H9 (cell line): ENCODE measurements at regions not wholly inside any gene's neighbourhood (a gene's known extent, or its start where the extent isn't known, plus 50 kb on each side); places are given as distances from the start of the nearest gene placed in this dataset.

Experiments
- DNase-seq: peaks from one replicate; pipeline ENCODE4 v3.0.0-alpha.2; 2017
- H2AFZ ChIP-seq: one replicate; pipeline ENCODE4 v1.6.1; 2013; ENCODE audit warnings: mild to moderate bottlenecking, low read length, control low read depth, moderate library complexity
- H2AK5ac ChIP-seq: 2 replicates; pipeline ENCODE4 v1.6.1; 2013; ENCODE audit warnings: low read length, control low read depth, mixed read lengths; ENCODE audit not compliant: insufficient read length
- H2BK120ac ChIP-seq: one replicate; pipeline ENCODE4 v1.6.1; 2013; ENCODE audit warnings: low read depth, mild to moderate bottlenecking, low read length, control low read depth, inconsistent platforms; ENCODE audit not compliant: poor library complexity, severe bottlenecking
- H2BK12ac ChIP-seq: 2 replicates; pipeline ENCODE4 v1.6.1; 2013; ENCODE audit warnings: low read length, control low read depth, mixed read lengths, low read depth; ENCODE audit not compliant: insufficient read length
- H2BK15ac ChIP-seq: 2 replicates; pipeline ENCODE4 v1.6.1; 2013; ENCODE audit warnings: low read depth, low read length, control low read depth
- H2BK20ac ChIP-seq: one replicate; pipeline ENCODE4 v1.6.1; 2013; ENCODE audit warnings: low read depth, mild to moderate bottlenecking, low read length, control low read depth, inconsistent platforms; ENCODE audit not compliant: poor library complexity, severe bottlenecking
- H2BK5ac ChIP-seq: 2 replicates; pipeline ENCODE4 v1.6.1; 2013; ENCODE audit warnings: low read length, control low read depth, mixed read lengths; ENCODE audit not compliant: insufficient read length
- H3K14ac ChIP-seq: 2 replicates; pipeline ENCODE4 v1.6.1; 2013; ENCODE audit warnings: low read length, control low read depth; ENCODE audit not compliant: insufficient read depth
- H3K18ac ChIP-seq: 2 replicates; pipeline ENCODE4 v1.6.1; 2013; ENCODE audit warnings: low read depth, mild to moderate bottlenecking, mixed read lengths, low read length, control low read depth; ENCODE audit not compliant: insufficient read length
- H3K23ac ChIP-seq: 2 replicates; pipeline ENCODE4 v1.6.1; 2013; ENCODE audit warnings: low read length, control low read depth, mixed read lengths, low read depth; ENCODE audit not compliant: insufficient read length
- H3K23me2 ChIP-seq: 2 replicates; pipeline ENCODE4 v1.6.1; 2013; ENCODE audit warnings: low read depth, mild to moderate bottlenecking, mixed read lengths, low read length, control low read depth; ENCODE audit not compliant: insufficient read length, poor library complexity, severe bottlenecking
- H3K27ac ChIP-seq: 2 replicates; pipeline ENCODE4 v1.5.1; 2013; ENCODE audit warnings: low read length, control low read depth, mixed read lengths, low read depth; ENCODE audit not compliant: insufficient read length
- H3K27me3 ChIP-seq: 2 replicates; pipeline ENCODE4 v1.6.1; 2013; ENCODE audit warnings: low read length, control low read depth, inconsistent platforms; ENCODE audit not compliant: insufficient read depth
- H3K4ac ChIP-seq: 2 replicates; pipeline ENCODE4 v1.6.1; 2013; ENCODE audit warnings: low read depth, mild to moderate bottlenecking, control low read depth, inconsistent platforms, low read length, moderate library complexity
- H3K4me1 ChIP-seq: 2 replicates; pipeline ENCODE4 v1.6.1; 2013; ENCODE audit warnings: low read length, control low read depth, inconsistent platforms; ENCODE audit not compliant: insufficient read depth
- H3K4me2 ChIP-seq: 2 replicates; pipeline ENCODE4 v1.6.1; 2013; ENCODE audit warnings: low read length, control low read depth, mixed read lengths; ENCODE audit not compliant: insufficient read length, insufficient read depth
- H3K56ac ChIP-seq: 2 replicates; pipeline ENCODE4 v1.6.1; 2013; ENCODE audit warnings: low read depth, mild to moderate bottlenecking, mixed read lengths, low read length, control low read depth; ENCODE audit not compliant: insufficient read length
- H3K79me1 ChIP-seq: 2 replicates; pipeline ENCODE4 v1.6.1; 2013; ENCODE audit warnings: low read depth, mild to moderate bottlenecking, moderate library complexity, low read length, control low read depth, inconsistent platforms; ENCODE audit not compliant: insufficient read depth, poor library complexity, severe bottlenecking
- H3K79me2 ChIP-seq: 2 replicates; pipeline ENCODE4 v1.6.1; 2013; ENCODE audit warnings: low read length, control low read depth, inconsistent platforms; ENCODE audit not compliant: insufficient read depth
- H3K9ac ChIP-seq: 2 replicates; pipeline ENCODE4 v1.6.1; 2013; ENCODE audit warnings: low read length, control low read depth, mixed read lengths; ENCODE audit not compliant: insufficient read length; ENCODE audit errors: extremely low read depth
- H3K9me3 ChIP-seq: one replicate; pipeline ENCODE4 v1.6.1; 2013; ENCODE audit warnings: low read depth, low read length, inconsistent platforms; ENCODE audit not compliant: control insufficient read depth
- H3T11ph ChIP-seq: one replicate; pipeline ENCODE4 v1.6.1; 2013; ENCODE audit warnings: mild to moderate bottlenecking, low read length, control low read depth, inconsistent platforms
- H4K20me1 ChIP-seq: one replicate; pipeline ENCODE4 v1.6.1; 2013; ENCODE audit not compliant: control insufficient read depth, insufficient read length, insufficient read depth
- H4K5ac ChIP-seq: 2 replicates; pipeline ENCODE4 v1.6.1; 2013; ENCODE audit warnings: low read depth, mild to moderate bottlenecking, mixed read lengths, low read length, control low read depth; ENCODE audit not compliant: insufficient read length
- H4K8ac ChIP-seq: replicated peaks from 2 replicates; pipeline ENCODE4 v1.6.1; 2013; ENCODE audit warnings: low read length, control low read depth, mixed read lengths, low read depth; ENCODE audit not compliant: insufficient read length
- H4K91ac ChIP-seq: 2 replicates; pipeline ENCODE4 v1.6.1; 2013; ENCODE audit warnings: low read depth, mild to moderate bottlenecking, moderate library complexity, mixed read lengths, low read length, control low read depth; ENCODE audit not compliant: insufficient read length
- H3K27ac Mint-ChIP-seq, 3 experiments: 2 replicates in 2 of 3; 3 replicates in 1 of 3; pipeline ENCODE4 v1.8.0; 2020 to 2021; ENCODE audit warnings: mixed read lengths in 3 of 3, mild to moderate bottlenecking in 1 of 3, moderate library complexity in 1 of 3
- H3K27me3 Mint-ChIP-seq: 2 replicates; pipeline ENCODE4 v1.8.0; 2021; ENCODE audit warnings: low read depth, mild to moderate bottlenecking, moderate library complexity, mixed read lengths
- H3K36me3 Mint-ChIP-seq, 3 experiments: 2 replicates in 2 of 3; 3 replicates in 1 of 3; pipeline ENCODE4 v1.8.0; 2020 to 2021; ENCODE audit warnings: low read depth in 3 of 3, mixed read lengths in 3 of 3; ENCODE audit not compliant: insufficient read depth in 1 of 3
- H3K4me1 Mint-ChIP-seq, 2 experiments: 2 replicates each; pipeline ENCODE4 v1.8.0; 2020; ENCODE audit warnings: mixed read lengths in 2 of 2
- H3K4me3 Mint-ChIP-seq, 2 experiments: 2 replicates in 1 of 2; 3 replicates in 1 of 2; pipeline ENCODE4 v1.8.0; 2020 to 2021; ENCODE audit warnings: mild to moderate bottlenecking in 2 of 2, mixed read lengths in 2 of 2, moderate library complexity in 1 of 2
- H3K9me3 Mint-ChIP-seq, 2 experiments: 2 replicates in 1 of 2; 3 replicates in 1 of 2; pipeline ENCODE4 v1.8.0; 2020; ENCODE audit warnings: mild to moderate bottlenecking in 2 of 2, mixed read lengths in 2 of 2, moderate library complexity in 1 of 2
- WGBS: extraction: QIAGEN DNeasy Blood & Tissue Kit; methylation state at CpG from one replicate; pipeline ENCODE4 v1.1.7; 2013; ENCODE audit warnings: missing lambda C conversion rate, low lambda C conversion rate, mixed read lengths; ENCODE audit not compliant: insufficient read length; ENCODE audit errors: extremely low coverage; 5-methylcytosine and 5-hydroxymethylcytosine counted together
- TF ChIP-seq, protein P1 (sequence below): fragments of 200-600 bp; sonication (generic); conservative IDR thresholded peaks from 3 replicates; pipeline ENCODE4 v1.8.0; 2021; ENCODE audit warnings: antibody characterized with exemption, mild to moderate bottlenecking

DNA sequence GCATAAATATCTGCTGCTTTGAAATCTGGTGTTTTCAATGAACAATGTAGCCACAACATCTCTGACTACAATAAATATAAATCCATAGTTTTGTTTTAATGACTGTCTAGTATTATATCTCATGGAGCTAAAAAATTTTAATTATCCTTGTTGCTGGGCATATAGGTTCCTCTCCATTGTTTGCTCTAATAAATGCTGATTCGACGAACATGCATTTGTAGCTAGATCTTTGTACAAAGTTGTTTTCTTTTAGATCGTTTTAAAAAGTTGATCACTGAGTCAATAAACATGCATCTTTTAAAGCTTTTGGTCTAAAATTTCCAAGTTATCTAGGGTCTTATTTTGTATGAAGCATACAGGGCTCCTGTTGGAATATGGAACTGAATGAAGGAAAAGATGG lies 130.5 kb upstream of the GPR101 start:
- Histone ChIP-seq H2BK5ac (no peak overlapping the region), H4K8ac (no peak overlapping the region), H4K91ac (no peak overlapping the region), H2BK120ac (no peak overlapping the region), H3K56ac (no peak overlapping the region), H3K23me2 (no peaks in the 10 kb centered on the region), H3K27me3 (no peaks in the 10 kb centered on the region), H3K4me2 (no peak overlapping the region), H3K14ac (no peak overlapping the region), H2AK5ac (no peak overlapping the region), H3K18ac (no peak overlapping the region), H2BK12ac (no peak overlapping the region), H3K79me2 (no peaks in the 10 kb centered on the region), H2BK15ac (no peak overlapping the region), H4K20me1 (no peaks in the 10 kb centered on the region), H3K23ac (no peak overlapping the region), H3K27ac (no peak overlapping the region), H3K9ac (no peak overlapping the region), H3K4me1 (no peaks in the 10 kb centered on the region), H2BK20ac (no peak overlapping the region), H3K9me3 (peaks cover 14% of the 10 kb centered on the region), H3K4ac (no peak overlapping the region), H4K5ac (no peak overlapping the region), H3K79me1 (no peaks in the 10 kb centered on the region), H3T11ph (no peak overlapping the region), H2AFZ (no peak overlapping the region)
- Mint-ChIP-seq H3K27ac (no peak overlapping the region), H3K4me3 (no peak overlapping the region), H3K36me3 (no peaks in the 10 kb centered on the region), H3K27me3 (peaks cover 2% of the 10 kb centered on the region; the same call in 1 of the 2 replicates), H3K9me3 (peaks cover 3 to 47% of the 10 kb centered on the region in 2 experiments; a peak in 2 of 5 replicates), H3K4me1 (peaks cover 0 to 2% of the 10 kb centered on the region in 2 experiments; a peak in 1 of 4 replicates)
- TF ChIP-seq, protein P1, sequence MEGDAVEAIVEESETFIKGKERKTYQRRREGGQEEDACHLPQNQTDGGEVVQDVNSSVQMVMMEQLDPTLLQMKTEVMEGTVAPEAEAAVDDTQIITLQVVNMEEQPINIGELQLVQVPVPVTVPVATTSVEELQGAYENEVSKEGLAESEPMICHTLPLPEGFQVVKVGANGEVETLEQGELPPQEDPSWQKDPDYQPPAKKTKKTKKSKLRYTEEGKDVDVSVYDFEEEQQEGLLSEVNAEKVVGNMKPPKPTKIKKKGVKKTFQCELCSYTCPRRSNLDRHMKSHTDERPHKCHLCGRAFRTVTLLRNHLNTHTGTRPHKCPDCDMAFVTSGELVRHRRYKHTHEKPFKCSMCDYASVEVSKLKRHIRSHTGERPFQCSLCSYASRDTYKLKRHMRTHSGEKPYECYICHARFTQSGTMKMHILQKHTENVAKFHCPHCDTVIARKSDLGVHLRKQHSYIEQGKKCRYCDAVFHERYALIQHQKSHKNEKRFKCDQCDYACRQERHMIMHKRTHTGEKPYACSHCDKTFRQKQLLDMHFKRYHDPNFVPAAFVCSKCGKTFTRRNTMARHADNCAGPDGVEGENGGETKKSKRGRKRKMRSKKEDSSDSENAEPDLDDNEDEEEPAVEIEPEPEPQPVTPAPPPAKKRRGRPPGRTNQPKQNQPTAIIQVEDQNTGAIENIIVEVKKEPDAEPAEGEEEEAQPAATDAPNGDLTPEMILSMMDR: no peak
- no CpG with 5 or more reads among the region's 3 CpGs for WGBS
- no peak for DNase-seq
